HUES48 (cell line): ENCODE measurements at regions not wholly inside any gene's neighbourhood (a gene's known extent, or its start where the extent isn't known, plus 50 kb on each side); places are given as distances from the start of the nearest gene placed in this dataset.

ENCODE experiments used
- H3K27ac ChIP-seq: one replicate; pipeline ENCODE4 v1.7.0; 2013; ENCODE audit warnings: low read depth, low read length, inconsistent platforms
- H3K27me3 ChIP-seq: 2 replicates; pipeline ENCODE4 v1.6.1; 2013; ENCODE audit warnings: mild to moderate bottlenecking, low read length; ENCODE audit not compliant: control insufficient read depth, insufficient read depth
- H3K36me3 ChIP-seq: 2 replicates; pipeline ENCODE4 v1.6.1; 2013; ENCODE audit warnings: low read length; ENCODE audit not compliant: control insufficient read depth, insufficient read depth
- H3K4me1 ChIP-seq: 2 replicates; pipeline ENCODE4 v1.6.1; 2013; ENCODE audit warnings: mild to moderate bottlenecking, low read length; ENCODE audit not compliant: control insufficient read depth, insufficient read depth
- H3K4me3 ChIP-seq: 2 replicates; pipeline ENCODE4 v1.5.1; 2013; ENCODE audit warnings: mild to moderate bottlenecking, low read depth, low read length
- H3K9ac ChIP-seq: 2 replicates; pipeline ENCODE4 v1.6.1; 2013; ENCODE audit warnings: mild to moderate bottlenecking, low read depth, low read length, moderate library complexity
- H3K9me3 ChIP-seq: 2 replicates; pipeline ENCODE4 v1.6.1; 2013; ENCODE audit warnings: low read length; ENCODE audit not compliant: control insufficient read depth, insufficient read depth

- Histone ChIP-seq H3K27ac (no peak overlapping the region), H3K9ac (no peak overlapping the region), H3K4me3 (no peak overlapping the region), H3K9me3 (no peaks in the 10 kb centered on the region), H3K36me3 (no peaks in the 10 kb centered on the region), H3K27me3 (no peaks in the 10 kb centered on the region), H3K4me1 (0 out of 2 replicates have a peak, but pooled peaks cover 7% of the 10 kb centered on the region)
Observed at GRCh38 chr1:94339206-94339927, 78.8 kb upstream of the ABCD3 start.

- H3K27me3 ChIP-seq, result no peaks in the 10 kb centered on the region
- H3K4me1 ChIP-seq, result 0 out of 2 replicates have a peak, but pooled peaks cover 7% of the 10 kb centered on the region
Observed at GRCh38 chr1:94336991-94337390, 81.2 kb upstream of the ABCD3 start.

GRCh38 chr1:94335950-94336349 is 82.2 kb upstream of the ABCD3 start:
- Histone ChIP-seq H3K4me1 (0 out of 2 replicates have a peak, but pooled peaks cover 7% of the 10 kb centered on the region), H3K9ac (no peak overlapping the region), H3K9me3 (no peaks in the 10 kb centered on the region), H3K27me3 (no peaks in the 10 kb centered on the region), H3K27ac (no peak overlapping the region), H3K4me3 (no peak overlapping the region), H3K36me3 (no peaks in the 10 kb centered on the region)

More at GRCh38 chr1:94336991-94337390, 81.2 kb upstream of the ABCD3 start:
- Histone ChIP-seq H3K9me3 (no peaks in the 10 kb centered on the region), H3K9ac (no peak overlapping the region), H3K27ac (no peak overlapping the region), H3K36me3 (no peaks in the 10 kb centered on the region), H3K4me3 (no peak overlapping the region)

- H3K27me3 ChIP-seq, result no peaks in the 10 kb centered on the region
- 0 out of 2 replicates have a peak, but pooled peaks cover 7% of the 10 kb centered on the region for H3K4me1 ChIP-seq
- no peaks in the 10 kb centered on the region for H3K36me3 ChIP-seq
- no peaks in the 10 kb centered on the region for H3K9me3 ChIP-seq
- no peak overlapping the region for H3K9ac ChIP-seq
- H3K4me3 ChIP-seq, result no peak overlapping the region
- no peak overlapping the region for H3K27ac ChIP-seq
Observed at GRCh38 chr1:94335447-94335846, 82.7 kb upstream of the ABCD3 start.

GRCh38 chr1:94334764-94335163 is 83.4 kb upstream of the ABCD3 start:
- Histone ChIP-seq H3K27ac (no peak overlapping the region), H3K4me1 (peaks cover 9% of the 10 kb centered on the region; the same call in 1 of the 2 replicates), H3K27me3 (no peaks in the 10 kb centered on the region), H3K4me3 (no peak overlapping the region), H3K9me3 (no peaks in the 10 kb centered on the region), H3K36me3 (no peaks in the 10 kb centered on the region), H3K9ac (no peak overlapping the region)

- no peaks in the 10 kb centered on the region for H3K36me3 ChIP-seq
- peaks cover 2% of the 10 kb centered on the region; the same call in 1 of the 2 replicates for H3K27me3 ChIP-seq
- H3K4me1 ChIP-seq, result peaks cover 14% of the 10 kb centered on the region
- no peak overlapping the region for H3K27ac ChIP-seq
- no peaks in the 10 kb centered on the region for H3K9me3 ChIP-seq
- H3K9ac ChIP-seq, result no peak overlapping the region
- H3K4me3 ChIP-seq, result no peak overlapping the region
Observed at GRCh38 chr1:94332952-94333351, 85.2 kb upstream of the ABCD3 start.

- Histone ChIP-seq H3K27me3 (peaks cover 4% of the 10 kb centered on the region; the same call in 1 of the 2 replicates), H3K4me3 (no peak overlapping the region), H3K4me1 (peaks cover 19% of the 10 kb centered on the region), H3K27ac (no peak overlapping the region), H3K9ac (no peak overlapping the region), H3K36me3 (no peaks in the 10 kb centered on the region), H3K9me3 (no peaks in the 10 kb centered on the region)
Observed at GRCh38 chr1:94332516-94332915, 85.7 kb upstream of the ABCD3 start.

- no peak overlapping the region for H3K9ac ChIP-seq
- H3K36me3 ChIP-seq, result no peaks in the 10 kb centered on the region
- no peak overlapping the region for H3K4me3 ChIP-seq
- peaks cover 29% of the 10 kb centered on the region for H3K4me1 ChIP-seq
- peaks cover 4% of the 10 kb centered on the region; the same call in 1 of the 2 replicates for H3K27me3 ChIP-seq
- H3K9me3 ChIP-seq, result no peaks in the 10 kb centered on the region
- no peak overlapping the region for H3K27ac ChIP-seq
Observed at GRCh38 chr1:94329986-94330385, 88.2 kb upstream of the ABCD3 start.

GRCh38 chr1:94329276-94329675 is 88.9 kb upstream of the ABCD3 start:
- H3K4me1 ChIP-seq, result peaks cover 27% of the 10 kb centered on the region
- H3K9me3 ChIP-seq, result no peaks in the 10 kb centered on the region
- H3K27ac ChIP-seq, result no peak overlapping the region
- no peaks in the 10 kb centered on the region for H3K36me3 ChIP-seq
- peaks cover 4% of the 10 kb centered on the region; the same call in 1 of the 2 replicates for H3K27me3 ChIP-seq
- no peak overlapping the region for H3K4me3 ChIP-seq
- no peak overlapping the region for H3K9ac ChIP-seq

GRCh38 chr1:94327001-94327690 is 89.8 kb upstream of the ARHGAP29 start:
- Histone ChIP-seq H3K4me1 (peaks cover 33% of the 10 kb centered on the region), H3K27ac (peak overlapping the region; percentile 89), H3K4me3 (peak overlapping the region; percentile 41), H3K27me3 (peaks cover 4% of the 10 kb centered on the region; the same call in 1 of the 2 replicates), H3K36me3 (no peaks in the 10 kb centered on the region), H3K9ac (no peak overlapping the region), H3K9me3 (no peaks in the 10 kb centered on the region)

GRCh38 chr1:94326329-94326728 is 88.9 kb upstream of the ARHGAP29 start:
- H3K9ac ChIP-seq, result no peak overlapping the region
- H3K4me3 ChIP-seq, result no peak overlapping the region
- no peaks in the 10 kb centered on the region for H3K9me3 ChIP-seq
- H3K27ac ChIP-seq, result peak overlapping the region; percentile 89
- H3K4me1 ChIP-seq, result peaks cover 39% of the 10 kb centered on the region
- H3K27me3 ChIP-seq, result peaks cover 4% of the 10 kb centered on the region; the same call in 1 of the 2 replicates
- H3K36me3 ChIP-seq, result no peaks in the 10 kb centered on the region
